ENCODE measurements at regions not wholly inside any gene's neighbourhood (a gene's known extent, or its start where the extent isn't known, plus 50 kb on each side); places are given as distances from the start of the nearest gene placed in this dataset.

GRCh38 chr2:145736871-145737270, 1217.0 kb upstream of the ZEB2 start:
- no peaks in the 10 kb centered on the region for H3K36me3 ChIP-seq (ENCODE audit: insufficient read depth, low read length)
- no peak for TF ChIP-seq CTCF (IDR thresholded peaks at IDR 0.05)
- H3K27me3 ChIP-seq (ENCODE audit: control insufficient read depth in 1 of 2, insufficient read depth in 2 of 2, low read length in 2 of 2): no peaks in the 10 kb centered on the region
- H3K4me3 Mint-ChIP-seq: no peak overlapping the region
- POLR2A ChIA-PET: no interaction called here
- H3K4me1 Mint-ChIP-seq (ENCODE audit: low read depth): no peaks in the 10 kb centered on the region
- H3K36me3 Mint-ChIP-seq (ENCODE audit: low read depth): no peaks in the 10 kb centered on the region
- no peak for ATAC-seq (ENCODE audit: poor library complexity)
- no peak overlapping the region for H3K27ac ChIP-seq (ENCODE audit: low read depth in 1 of 2, low read length in 2 of 2)
- intact Hi-C loops (cut with DNase I, micrococcal nuclease): no loop called here
- no peak overlapping the region for H3K4me3 ChIP-seq (ENCODE audit: low read length)
- CTCF ChIA-PET: no interaction called here
- no peaks in the 10 kb centered on the region for H3K9me3 Mint-ChIP-seq
- no peak overlapping the region for H3K27ac Mint-ChIP-seq
- H3K9me3 ChIP-seq (ENCODE audit: control insufficient read depth in 1 of 2, insufficient read depth in 1 of 2, low read length in 2 of 2): no peaks in the 10 kb centered on the region
- no peak for DNase-seq
- no peaks in the 10 kb centered on the region for H3K27me3 Mint-ChIP-seq
- H3K4me1 ChIP-seq (ENCODE audit: insufficient read depth, low read length): no peaks in the 10 kb centered on the region

DNA sequence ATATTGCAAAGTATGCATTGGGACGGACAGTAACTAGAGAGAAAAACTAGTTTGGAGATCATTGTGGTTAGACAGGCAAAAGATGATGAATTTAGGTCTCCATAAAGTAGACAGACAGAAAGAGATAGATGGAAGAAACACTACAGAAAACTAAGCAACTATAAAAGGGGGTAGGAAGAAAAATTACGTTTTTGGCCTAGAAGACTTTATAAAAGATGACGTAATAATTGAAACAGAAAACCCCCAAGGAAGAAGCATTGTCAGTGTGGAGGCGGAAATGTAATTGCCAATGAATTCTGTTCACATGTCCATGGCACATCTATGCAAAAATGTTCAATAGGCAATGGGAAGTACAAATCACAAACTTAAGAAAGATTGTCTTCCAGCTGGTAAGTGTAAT, 1211.5 kb upstream of the ZEB2 start:
- intact Hi-C loops (cut with DNase I, micrococcal nuclease): no loop called here
- H3K9me3 ChIP-seq (ENCODE audit: control insufficient read depth in 1 of 2, insufficient read depth in 1 of 2, low read length in 2 of 2): no peaks in the 10 kb centered on the region
- H3K27ac ChIP-seq (ENCODE audit: low read depth in 1 of 2, low read length in 2 of 2): no peak overlapping the region
- TF ChIP-seq CTCF (IDR thresholded peaks at IDR 0.05): no peak
- no peaks in the 10 kb centered on the region for H3K4me1 ChIP-seq (ENCODE audit: insufficient read depth, low read length)
- H3K36me3 Mint-ChIP-seq (ENCODE audit: low read depth): no peaks in the 10 kb centered on the region
- no peaks in the 10 kb centered on the region for H3K36me3 ChIP-seq (ENCODE audit: insufficient read depth, low read length)
- no peak overlapping the region for H3K27ac Mint-ChIP-seq
- no peaks in the 10 kb centered on the region for H3K9me3 Mint-ChIP-seq
- ChIA-PET CTCF (no interaction called here), POLR2A (no interaction called here)
- no peaks in the 10 kb centered on the region for H3K27me3 Mint-ChIP-seq
- no peak overlapping the region for H3K4me3 Mint-ChIP-seq
- H3K4me3 ChIP-seq (ENCODE audit: low read length): no peak overlapping the region
- H3K27me3 ChIP-seq (ENCODE audit: control insufficient read depth in 1 of 2, insufficient read depth in 2 of 2, low read length in 2 of 2): no peaks in the 10 kb centered on the region
- DNase-seq (no peak), ATAC-seq (ENCODE audit: poor library complexity) (no peak)
- no peaks in the 10 kb centered on the region for H3K4me1 Mint-ChIP-seq (ENCODE audit: low read depth)

DNA sequence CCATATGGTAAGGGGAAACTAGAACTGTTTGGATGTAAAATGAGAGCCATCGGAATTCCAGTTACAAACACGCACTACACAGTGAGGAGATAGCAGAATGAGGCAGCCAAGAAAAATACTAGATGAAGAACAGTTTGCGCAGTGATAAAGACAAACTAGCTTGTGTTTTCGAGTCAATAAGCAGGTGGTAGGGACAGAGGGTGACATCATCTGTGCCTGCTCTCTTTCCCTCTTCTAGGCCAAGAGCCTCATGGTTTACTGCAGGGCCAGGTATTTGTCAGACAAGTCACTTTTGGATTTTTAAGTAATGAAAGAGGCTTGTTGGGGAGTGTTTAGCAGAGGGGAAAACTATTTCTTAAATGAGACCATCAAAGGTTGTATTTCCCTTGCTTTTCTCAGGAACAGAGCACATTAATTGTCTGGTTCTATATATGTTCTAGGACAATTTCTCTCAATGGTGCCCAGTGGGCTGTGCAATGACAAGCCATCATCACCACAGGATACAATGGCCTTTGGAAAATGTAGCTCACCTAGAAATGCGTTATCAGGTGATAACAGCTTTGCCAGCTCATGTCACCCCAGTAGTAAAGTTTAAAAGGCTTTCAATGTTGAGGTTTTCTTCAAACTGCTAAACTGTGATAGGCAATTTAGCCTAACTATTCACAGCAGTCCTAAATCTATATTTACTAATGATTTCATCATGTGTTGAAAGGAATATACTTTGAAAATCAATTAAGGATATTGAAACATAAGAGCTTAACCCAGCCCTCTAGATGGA, 1210.3 kb upstream of the ZEB2 start:
- ChIA-PET CTCF (no interaction called here), POLR2A (no interaction called here)
- Histone ChIP-seq H3K36me3 (ENCODE audit: insufficient read depth, low read length) (no peaks in the 10 kb centered on the region), H3K27ac (ENCODE audit: low read depth in 1 of 2, low read length in 2 of 2) (no peak overlapping the region), H3K4me1 (ENCODE audit: insufficient read depth, low read length) (no peaks in the 10 kb centered on the region), H3K9me3 (ENCODE audit: control insufficient read depth in 1 of 2, insufficient read depth in 1 of 2, low read length in 2 of 2) (no peaks in the 10 kb centered on the region), H3K4me3 (ENCODE audit: low read length) (no peak overlapping the region), H3K27me3 (ENCODE audit: control insufficient read depth in 1 of 2, insufficient read depth in 2 of 2, low read length in 2 of 2) (no peaks in the 10 kb centered on the region)
- no peak for TF ChIP-seq CTCF (IDR thresholded peaks at IDR 0.05)
- H3K4me3 Mint-ChIP-seq: no peak overlapping the region
- no peaks in the 10 kb centered on the region for H3K36me3 Mint-ChIP-seq (ENCODE audit: low read depth)
- no peak for DNase-seq
- intact Hi-C loops (cut with DNase I, micrococcal nuclease): no loop called here
- no peak for ATAC-seq (ENCODE audit: poor library complexity)
- no peak overlapping the region for H3K27ac Mint-ChIP-seq
- H3K4me1 Mint-ChIP-seq (ENCODE audit: low read depth): no peaks in the 10 kb centered on the region
- no peaks in the 10 kb centered on the region for H3K9me3 Mint-ChIP-seq
- H3K27me3 Mint-ChIP-seq: no peaks in the 10 kb centered on the region
